MM.1S (cell line): ENCODE measurements at regions not wholly inside any gene's neighbourhood (a gene's known extent, or its start where the extent isn't known, plus 50 kb on each side); places are given as distances from the start of the nearest gene placed in this dataset.

ENCODE experiments used
- EZH2 ChIP-seq: fragments of 300-600 bp; sonication (generic); optimal IDR thresholded peaks from 2 replicates; pipeline ENCODE3; 2017; ENCODE audit warnings: low read depth, mild to moderate bottlenecking, antibody characterized with exemption, low read length, mixed read lengths
- TF ChIP-seq, protein P1 (sequence below): fragments of 300-600 bp; sonication (generic); IDR thresholded peaks from 2 replicates; pipeline ENCODE4 v1.5.1; 2016; ENCODE audit warnings: antibody characterized with exemption, low read length, mixed read lengths

- TF ChIP-seq, protein P1, sequence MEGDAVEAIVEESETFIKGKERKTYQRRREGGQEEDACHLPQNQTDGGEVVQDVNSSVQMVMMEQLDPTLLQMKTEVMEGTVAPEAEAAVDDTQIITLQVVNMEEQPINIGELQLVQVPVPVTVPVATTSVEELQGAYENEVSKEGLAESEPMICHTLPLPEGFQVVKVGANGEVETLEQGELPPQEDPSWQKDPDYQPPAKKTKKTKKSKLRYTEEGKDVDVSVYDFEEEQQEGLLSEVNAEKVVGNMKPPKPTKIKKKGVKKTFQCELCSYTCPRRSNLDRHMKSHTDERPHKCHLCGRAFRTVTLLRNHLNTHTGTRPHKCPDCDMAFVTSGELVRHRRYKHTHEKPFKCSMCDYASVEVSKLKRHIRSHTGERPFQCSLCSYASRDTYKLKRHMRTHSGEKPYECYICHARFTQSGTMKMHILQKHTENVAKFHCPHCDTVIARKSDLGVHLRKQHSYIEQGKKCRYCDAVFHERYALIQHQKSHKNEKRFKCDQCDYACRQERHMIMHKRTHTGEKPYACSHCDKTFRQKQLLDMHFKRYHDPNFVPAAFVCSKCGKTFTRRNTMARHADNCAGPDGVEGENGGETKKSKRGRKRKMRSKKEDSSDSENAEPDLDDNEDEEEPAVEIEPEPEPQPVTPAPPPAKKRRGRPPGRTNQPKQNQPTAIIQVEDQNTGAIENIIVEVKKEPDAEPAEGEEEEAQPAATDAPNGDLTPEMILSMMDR, result no peak
- TF ChIP-seq EZH2, result no peak
These were observed 306.4 kb upstream of the CD180 start for GRCh38 chr5:67502951-67503350.
